GM19324 (cell line): ENCODE measurements at regions not wholly inside any gene's neighbourhood (a gene's known extent, or its start where the extent isn't known, plus 50 kb on each side); places are given as distances from the start of the nearest gene placed in this dataset.
"Not testable (repeated sequence)": the region's sequence is repeated elsewhere in the genome, so short reads cannot be mapped to it uniquely, and the experiment has no call there.

Experiments
- ATAC-seq: cut with Tn5 transposase; IDR thresholded peaks from one replicate; pipeline ENCODE4 v1.9.1; 2021; ENCODE audit warnings: mild to moderate bottlenecking, moderate library complexity; ENCODE audit not compliant: unreplicated experiment, low FRiP score

- ATAC-seq, result no peak
These were observed 1119.2 kb upstream of the TMEM132C start for GRCh38 chr12:127147724-127148123.

- ATAC-seq, result no peak
These were observed 1118.7 kb upstream of the TMEM132C start for GRCh38 chr12:127148318-127148717.

- no peak for ATAC-seq
These were observed 1117.6 kb upstream of the TMEM132C start for GRCh38 chr12:127149226-127149964.

- ATAC-seq, result no peak
These were observed 1116.9 kb upstream of the TMEM132C start for GRCh38 chr12:127150028-127150427.

GRCh38 chr12:127150479-127150878 is 1116.5 kb upstream of the TMEM132C start:
- ATAC-seq, result no peak

- no peak for ATAC-seq
These were observed 1116.0 kb upstream of the TMEM132C start for GRCh38 chr12:127150956-127151355.

GRCh38 chr12:127153996-127154395 is 1113.0 kb upstream of the TMEM132C start:
- ATAC-seq, result no peak

- ATAC-seq, result not testable (repeated sequence)
These were observed 1112.1 kb upstream of the TMEM132C start for GRCh38 chr12:127154830-127155229.

- not testable (repeated sequence) for ATAC-seq
These were observed 1110.9 kb upstream of the TMEM132C start for GRCh38 chr12:127155935-127156619.

- not testable (repeated sequence) for ATAC-seq
These were observed 1109.2 kb upstream of the TMEM132C start for GRCh38 chr12:127157501-127158366.

- no peak for ATAC-seq
These were observed 1108.4 kb upstream of the TMEM132C start for GRCh38 chr12:127158385-127159061.

- ATAC-seq, result no peak
These were observed 1105.5 kb upstream of the TMEM132C start for GRCh38 chr12:127161466-127161865.

- ATAC-seq, result no peak
These were observed 1104.7 kb upstream of the TMEM132C start for GRCh38 chr12:127162307-127162706.

- ATAC-seq, result no peak
These were observed 1104.1 kb upstream of the TMEM132C start for GRCh38 chr12:127162902-127163301.

GRCh38 chr12:127165567-127166392 is 1101.2 kb upstream of the TMEM132C start:
- ATAC-seq, result no peak

- ATAC-seq, result no peak
These were observed 1097.4 kb upstream of the TMEM132C start for GRCh38 chr12:127169321-127170181.

GRCh38 chr12:127170226-127171180 is 1096.5 kb upstream of the TMEM132C start:
- no peak for ATAC-seq

GRCh38 chr12:127172861-127173260 is 1094.1 kb upstream of the TMEM132C start:
- ATAC-seq, result no peak
